GM20000 (cell line): ENCODE measurements at regions not wholly inside any gene's neighbourhood (a gene's known extent, or its start where the extent isn't known, plus 50 kb on each side); places are given as distances from the start of the nearest gene placed in this dataset.
"Not testable (repeated sequence)": the region's sequence is repeated elsewhere in the genome, so short reads cannot be mapped to it uniquely, and the experiment has no call there.

Experiments
- DNase-seq: peaks from one replicate; pipeline ENCODE4 v3.0.0; 2012; ENCODE audit warnings: low spot score
- CTCF ChIP-seq: IDR thresholded peaks from 2 replicates; pipeline ENCODE4 v1.5.1; 2012; ENCODE audit warnings: mild to moderate bottlenecking, control low read depth; ENCODE audit errors: extremely low read depth, missing control alignments

DNA sequence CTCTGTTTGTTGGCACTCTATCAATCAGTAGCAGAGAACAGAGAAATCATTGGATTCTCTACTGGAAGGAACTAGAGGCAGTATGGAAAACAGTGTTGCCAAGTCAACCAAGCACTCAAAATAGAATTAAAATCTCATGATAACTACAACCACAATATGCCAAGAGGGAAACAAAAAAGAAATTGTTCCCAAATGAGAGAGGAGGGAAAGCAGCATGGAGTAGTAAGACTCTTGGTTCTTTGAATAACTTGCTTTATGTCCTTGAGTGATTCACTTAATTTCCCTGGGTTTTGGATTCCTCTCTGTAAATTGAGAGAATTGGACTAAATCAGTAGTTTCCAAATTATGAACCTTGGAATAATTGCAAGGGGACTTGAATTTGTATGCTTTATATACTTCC lies 285.5 kb upstream of the ANKRD50 start:
- no peak for TF ChIP-seq CTCF
- no peak for DNase-seq

GRCh38 chr4:124997124-124997523 lies 284.6 kb upstream of the ANKRD50 start:
- no peak for DNase-seq
- TF ChIP-seq CTCF = no peak

- no peak for DNase-seq
These were observed 281.3 kb upstream of the ANKRD50 start for GRCh38 chr4:124993838-124994237.

GRCh38 chr4:124990398-124990797 lies 277.9 kb upstream of the ANKRD50 start:
- no peak for DNase-seq
- TF ChIP-seq CTCF = no peak

More at GRCh38 chr4:124993838-124994237, 281.3 kb upstream of the ANKRD50 start:
- no peak for TF ChIP-seq CTCF

GRCh38 chr4:124980276-124980752 lies 267.8 kb upstream of the ANKRD50 start:
- no peak for TF ChIP-seq CTCF
- DNase-seq = no peak

DNA sequence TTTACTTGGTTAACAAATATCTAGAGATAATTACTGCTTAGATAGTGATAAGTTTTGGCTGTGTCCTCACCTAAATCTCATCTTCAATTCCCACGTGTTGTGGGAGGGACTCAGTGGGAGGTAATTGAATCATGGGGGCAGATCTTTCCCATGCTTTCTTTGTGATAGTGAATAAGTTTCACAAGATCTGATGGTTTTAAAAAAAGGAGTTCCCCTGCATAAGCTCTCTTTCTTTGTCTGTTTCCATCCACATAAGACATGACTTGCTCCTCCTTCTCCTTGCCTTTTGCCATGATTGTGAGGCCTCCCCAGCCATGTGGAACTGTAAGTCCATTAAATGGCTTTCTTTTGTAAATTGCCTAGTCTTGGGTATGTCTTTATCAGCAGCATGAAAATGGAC lies 266.0 kb upstream of the ANKRD50 start:
- DNase-seq = not testable (repeated sequence)

GRCh38 chr4:124977045-124977444 lies 264.5 kb upstream of the ANKRD50 start:
- no peak for TF ChIP-seq CTCF

GRCh38 chr4:124974152-124974551 lies 261.6 kb upstream of the ANKRD50 start:
- TF ChIP-seq CTCF = no peak

More at GRCh38 chr4:124977045-124977444, 264.5 kb upstream of the ANKRD50 start:
- no peak for DNase-seq

More at GRCh38 chr4:124974152-124974551, 261.6 kb upstream of the ANKRD50 start:
- DNase-seq = no peak
